Activated B cell treated with CpG ODN at 0.5 μM for 24 hours (primary cell): ENCODE measurements at regions not wholly inside any gene's neighbourhood (a gene's known extent, or its start where the extent isn't known, plus 50 kb on each side); places are given as distances from the start of the nearest gene placed in this dataset.

Experiments used
- ATAC-seq: fragments of 200-7000 bp; cut with Tn5 transposase; one replicate; pipeline ENCODE4 v1.10.0; 2021; ENCODE audit warnings: low read depth, mild to moderate bottlenecking, moderate library complexity
- CTCF ChIA-PET: fragments of 350-600 bp; sonication (Branson Sonifier 250); formaldehyde crosslinking; loops from one replicate; lab custom pipeline; 2021; ENCODE audit warnings: antibody characterized with exemption; lab: Charles Lee
- POLR2A ChIA-PET: fragments of 350-600 bp; sonication (Branson Sonifier 250); formaldehyde crosslinking; loops from one replicate; lab custom pipeline; 2021; ENCODE audit warnings: antibody characterized with exemption; lab: Charles Lee
- DNase-seq: peaks from one replicate; pipeline ENCODE4 v3.0.0; 2022
- H3K27ac Mint-ChIP-seq: one replicate; pipeline ENCODE4 v1.8.0; 2020; ENCODE audit warnings: mixed read lengths
- H3K27me3 Mint-ChIP-seq: one replicate; pipeline ENCODE4 v1.8.0; 2021; ENCODE audit warnings: mixed read lengths
- H3K36me3 Mint-ChIP-seq: one replicate; pipeline ENCODE4 v1.8.0; 2021; ENCODE audit warnings: low read depth, mixed read lengths
- H3K4me1 Mint-ChIP-seq: one replicate; pipeline ENCODE4 v1.8.0; 2021; ENCODE audit warnings: mixed read lengths
- H3K4me3 Mint-ChIP-seq: one replicate; pipeline ENCODE4 v1.8.0; 2020; ENCODE audit warnings: mild to moderate bottlenecking, mixed read lengths
- H3K9me3 Mint-ChIP-seq: one replicate; pipeline ENCODE4 v1.8.0; 2020; ENCODE audit warnings: mixed read lengths
- CTCF ChIP-seq: fragments of 200-600 bp; IDR thresholded peaks from one replicate; pipeline ENCODE4 v1.8.0; 2022; ENCODE audit warnings: antibody characterized with exemption, mild to moderate bottlenecking
- intact Hi-C: fragments of 100-400 bp; cut with micrococcal nuclease; formaldehyde crosslinking; loops from one replicate; pipeline ENCODE4 v1.15.1; 2024

- ChIA-PET POLR2A (no interaction called here), CTCF (interaction anchor here (0.8 kb wide), 1 partner anchor 137 kb away, joined by 3 read pairs; no protein-coding TSS in a partner anchor)
- intact Hi-C loops, result no loop called here
- H3K36me3 Mint-ChIP-seq, result no peaks in the 10 kb centered on the region
- ATAC-seq (no peak), DNase-seq (no peak)
- no peaks in the 10 kb centered on the region for H3K27me3 Mint-ChIP-seq
- no peak for TF ChIP-seq CTCF
- H3K27ac Mint-ChIP-seq, result no peak overlapping the region
- no peak overlapping the region for H3K4me3 Mint-ChIP-seq
- H3K9me3 Mint-ChIP-seq, result peaks cover 2% of the 10 kb centered on the region
- H3K4me1 Mint-ChIP-seq, result peaks cover 23% of the 10 kb centered on the region
These were observed 91.2 kb upstream of the SESTD1 start for GRCh38 chr2:179355881-179356280.

GRCh38 chr2:179354739-179355537 is 90.3 kb upstream of the SESTD1 start:
- ChIA-PET POLR2A (no interaction called here), CTCF (interaction anchor here (0.8 kb wide), 1 partner anchor 136 kb away, joined by 3 read pairs; no protein-coding TSS in a partner anchor)
- no peaks in the 10 kb centered on the region for H3K36me3 Mint-ChIP-seq
- no peak for ATAC-seq
- H3K9me3 Mint-ChIP-seq, result peaks cover 2% of the 10 kb centered on the region
- no peak for DNase-seq
- no peak for TF ChIP-seq CTCF
- H3K4me1 Mint-ChIP-seq, result peaks cover 32% of the 10 kb centered on the region
- no peak overlapping the region for H3K4me3 Mint-ChIP-seq
- no peaks in the 10 kb centered on the region for H3K27me3 Mint-ChIP-seq
- intact Hi-C loops, result no loop called here
- H3K27ac Mint-ChIP-seq, result no peak overlapping the region

GRCh38 chr2:179354296-179354695 is 89.7 kb upstream of the SESTD1 start:
- Mint-ChIP-seq H3K4me3 (no peak overlapping the region), H3K9me3 (peaks cover 2% of the 10 kb centered on the region), H3K4me1 (peaks cover 38% of the 10 kb centered on the region), H3K27ac (no peak overlapping the region), H3K36me3 (no peaks in the 10 kb centered on the region), H3K27me3 (no peaks in the 10 kb centered on the region)
- intact Hi-C loops, result no loop called here
- ATAC-seq, result no peak
- TF ChIP-seq CTCF, result no peak
- ChIA-PET POLR2A (no interaction called here), CTCF (interaction anchor here (1.3 to 1.5 kb wide), 2 partner anchors 12 to 69 kb away, joined by 3 to 4 read pairs; no protein-coding TSS in a partner anchor)
- no peak for DNase-seq

- no peak for TF ChIP-seq CTCF
- Mint-ChIP-seq H3K4me1 (peaks cover 48% of the 10 kb centered on the region), H3K9me3 (peaks cover 2% of the 10 kb centered on the region), H3K4me3 (no peak overlapping the region), H3K27me3 (no peaks in the 10 kb centered on the region), H3K27ac (no peak overlapping the region), H3K36me3 (no peaks in the 10 kb centered on the region)
- ChIA-PET POLR2A (no interaction called here), CTCF (no interaction called here)
- DNase-seq (no peak), ATAC-seq (no peak)
- intact Hi-C loops, result no loop called here
These were observed 87.5 kb upstream of the SESTD1 start for GRCh38 chr2:179352181-179352580.

GRCh38 chr2:179351057-179351456 is 86.4 kb upstream of the SESTD1 start:
- no peaks in the 10 kb centered on the region for H3K36me3 Mint-ChIP-seq
- no peak for TF ChIP-seq CTCF
- H3K9me3 Mint-ChIP-seq, result peaks cover 2% of the 10 kb centered on the region
- ChIA-PET CTCF (no interaction called here), POLR2A (interaction anchor here (0.7 kb wide), 1 partner anchor 1629 kb away, joined by 4 read pairs; no protein-coding TSS in a partner anchor)
- H3K4me3 Mint-ChIP-seq, result no peak overlapping the region
- intact Hi-C loops, result no loop called here
- peak overlapping the region; percentile 27 for H3K27ac Mint-ChIP-seq
- H3K4me1 Mint-ChIP-seq, result peaks cover 48% of the 10 kb centered on the region
- DNase-seq (no peak), ATAC-seq (no peak)
- H3K27me3 Mint-ChIP-seq, result no peaks in the 10 kb centered on the region
